Spleen (tissue), 11 donors: ENCODE measurements at regions not wholly inside any gene's neighbourhood (a gene's known extent, or its start where the extent isn't known, plus 50 kb on each side); places are given as distances from the start of the nearest gene placed in this dataset.

Experiments
- DNase-seq: peaks from one replicate; pipeline ENCODE4 v3.0.0-alpha.2; 2020
- H3K27ac ChIP-seq, 8 donors: fragments of 200-600 bp; sonication (generic) in 7 of 8; 1 replicate in 4 of 8; 2 replicates in 4 of 8; pipeline versions ENCODE4 v1.5.0 to v1.8.0; 2016 to 2021; ENCODE audit warnings: inconsistent platforms in 4 of 8, mild to moderate bottlenecking in 4 of 8, moderate library complexity in 1 of 8
- H3K27me3 ChIP-seq, 7 donors: fragments of 200-600 bp; sonication (generic) in 6 of 7; replicated peaks in 1 of 7; 1 replicate in 4 of 7; 2 replicates in 3 of 7; pipeline versions ENCODE4 v1.5.0 to v1.8.0; 2016 to 2021; ENCODE audit warnings: inconsistent platforms in 3 of 7, mild to moderate bottlenecking in 1 of 7
- H3K36me3 ChIP-seq, 6 donors: fragments of 200-600 bp; sonication (generic) in 5 of 6; 1 replicate in 4 of 6; 2 replicates in 2 of 6; pipeline versions ENCODE4 v1.5.0 to v1.8.0; 2016 to 2021; ENCODE audit warnings: inconsistent platforms in 2 of 6
- H3K4me1 ChIP-seq, 6 donors: fragments of 200-600 bp; sonication (generic) in 5 of 6; 1 replicate in 3 of 6; 2 replicates in 3 of 6; pipeline versions ENCODE4 v1.5.0 to v1.8.0; 2016 to 2021; ENCODE audit warnings: inconsistent platforms in 3 of 6
- H3K4me3 ChIP-seq, 8 donors: fragments of 200-600 bp; sonication (generic) in 7 of 8; 1 replicate in 4 of 8; 2 replicates in 4 of 8; pipeline versions ENCODE4 v1.5.0 to v1.8.0; 2016 to 2021; ENCODE audit warnings: inconsistent platforms in 4 of 8, mild to moderate bottlenecking in 4 of 8, moderate library complexity in 2 of 8
- H3K9me3 ChIP-seq, 8 donors: fragments of 200-600 bp; sonication (generic) in 7 of 8; 1 replicate in 4 of 8; 2 replicates in 4 of 8; pipeline versions ENCODE4 v1.5.0 to v1.8.0; 2016 to 2021; ENCODE audit warnings: inconsistent platforms in 4 of 8
- CTCF ChIP-seq, 11 experiments: fragments of 200-600 bp in 7 of 11; fragments of 450-650 bp in 4 of 11; sonication (generic) in 4 of 11; IDR thresholded peaks in 8 of 11; conservative IDR thresholded peaks in 3 of 11; 1 replicate in 7 of 11; 2 replicates in 4 of 11; pipeline versions ENCODE4 v1.4.0 to v1.8.0; 2016 to 2021; ENCODE audit warnings: antibody characterized with exemption in 11 of 11, inconsistent platforms in 4 of 11, mild to moderate bottlenecking in 1 of 11
- POLR2A ChIP-seq, 3 donors: fragments of 450-650 bp; IDR thresholded peaks; one replicate each; pipeline ENCODE4 v1.5.1; 2017; ENCODE audit warnings: antibody characterized with exemption in 3 of 3, mild to moderate bottlenecking in 1 of 3
- POLR2AphosphoS5 ChIP-seq, 3 donors: sonication (generic); formaldehyde crosslinking; IDR thresholded peaks; one replicate each; pipeline ENCODE4 v1.5.1; 2017; ENCODE audit warnings: antibody characterized with exemption in 3 of 3
- WGBS, 5 donors: extraction: QIAGEN DNeasy Blood & Tissue Kit in 3 of 5; methylation state at CpG; one replicate each; pipeline versions ENCODE4 v1.1.5 to v1.1.7; 2013 to 2018; 5-methylcytosine and 5-hydroxymethylcytosine counted together
- intact Hi-C: fragments of 100-400 bp; cut with DNase I; formaldehyde crosslinking; loops from one replicate; pipeline ENCODE4 v1.15.0; 2023; ENCODE audit warnings: low total_unique reads
- donor health status: healthy with polysubstance abuse.
- donor health status: DM: no; HTN: no; CAD: no; lungs with moderate emphysema.
- donor health status: DM: no; HTN: no; CAD: no.
- donor health status: Bipolar disorder and iron deficiency.
- donor health status: healthy.
- donor health status: DM: no; HTN: no; CAD: no.
- donor health status: DM: yes; HTN: yes; CAD: no.

DNA sequence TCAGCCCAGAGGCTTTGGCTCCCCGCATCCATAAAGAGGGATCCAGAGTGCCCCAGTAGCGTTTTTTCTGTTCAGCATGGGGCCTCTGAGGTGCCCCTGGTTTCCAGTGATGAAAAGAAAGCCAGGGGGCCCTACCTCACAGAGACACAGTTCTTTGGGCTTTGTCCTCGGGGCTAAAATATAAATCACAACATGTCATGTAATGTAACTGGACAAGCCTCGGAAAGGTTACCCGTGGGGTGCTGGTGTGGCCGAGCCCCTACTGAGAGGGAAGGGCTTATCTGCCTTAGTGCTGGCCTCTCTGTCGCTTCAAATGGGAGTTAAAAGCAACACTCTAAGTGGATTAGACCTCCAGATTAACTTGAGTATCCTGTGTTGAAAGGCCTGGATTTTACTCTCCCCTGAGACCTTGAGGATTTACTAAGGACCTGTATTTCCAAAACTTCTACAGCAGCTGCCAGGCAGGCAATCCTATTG is 251.6 kb upstream of the APCDD1 start:
- intact Hi-C loops = no loop called here
- Histone ChIP-seq H3K27me3 (peaks cover 0 to 4% (median 0%) of the 10 kb centered on the region in 7 donors), H3K4me1 (no peaks in the 10 kb centered on the region), H3K9me3 (no peaks in the 10 kb centered on the region), H3K36me3 (no peaks in the 10 kb centered on the region), H3K27ac (no peak overlapping the region), H3K4me3 (no peak overlapping the region)
- no peak for DNase-seq
- TF ChIP-seq CTCF (IDR thresholded peaks at IDR 0.05 in 8 of 11, conservative IDR thresholded peaks at IDR 0.05 in 3 of 11) = no peak
- no peak for TF ChIP-seq POLR2AphosphoS5 (IDR thresholded peaks at IDR 0.05)
- no peak for TF ChIP-seq POLR2A (IDR thresholded peaks at IDR 0.05)
- WGBS, 5 donors = 72 to 81% (median 74%) methylated on average over 7 of the region's 7 CpGs

DNA sequence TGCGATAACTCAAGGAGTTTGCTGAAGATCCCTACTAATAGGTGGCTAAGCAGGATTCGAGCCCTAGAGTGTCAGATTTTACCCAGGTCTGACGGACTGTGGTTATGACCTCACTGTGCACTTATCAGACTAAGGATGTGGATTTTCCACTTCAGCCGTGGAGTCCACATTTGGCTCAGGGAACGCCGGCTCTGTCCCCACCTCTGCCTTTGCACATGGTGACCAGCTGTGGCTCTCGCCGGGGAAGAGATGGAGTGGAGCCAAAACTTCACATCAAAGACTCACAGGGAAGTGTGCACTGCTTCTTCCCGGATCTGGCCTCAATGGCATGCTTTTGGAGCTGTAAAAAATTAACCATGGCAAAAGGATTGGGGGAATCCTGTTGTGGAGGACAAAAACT is 249.3 kb upstream of the APCDD1 start:
- TF ChIP-seq POLR2AphosphoS5 (IDR thresholded peaks at IDR 0.05) (no peak), CTCF (IDR thresholded peaks at IDR 0.05 in 8 of 11, conservative IDR thresholded peaks at IDR 0.05 in 3 of 11) (no peak), POLR2A (IDR thresholded peaks at IDR 0.05) (no peak)
- Histone ChIP-seq H3K27ac (no peak overlapping the region), H3K36me3 (no peaks in the 10 kb centered on the region), H3K27me3 (peaks cover 0 to 4% (median 0%) of the 10 kb centered on the region in 7 donors), H3K9me3 (no peaks in the 10 kb centered on the region), H3K4me3 (no peak overlapping the region), H3K4me1 (no peaks in the 10 kb centered on the region)
- WGBS, 5 donors = 75 to 85% (median 79%) methylated on average over 6 to 9 of the region's 9 CpGs
- no peak for DNase-seq
- intact Hi-C loops = no loop called here

GRCh38 chr18:10207682-10208345 is 246.6 kb upstream of the APCDD1 start:
- H3K27me3 ChIP-seq = peaks cover 0 to 4% (median 0%) of the 10 kb centered on the region in 7 donors

More at GRCh38 chr18:10207682-10208345, 246.6 kb upstream of the APCDD1 start:
- WGBS, 5 donors = 59 to 84% (median 63%) methylated on average over 3 of the region's 3 CpGs
- H3K4me1 ChIP-seq = peaks cover 0 to under 1% (median 0%) of the 10 kb centered on the region in 6 donors
- no peaks in the 10 kb centered on the region for H3K9me3 ChIP-seq
- intact Hi-C loops = no loop called here
- TF ChIP-seq POLR2AphosphoS5 (IDR thresholded peaks at IDR 0.05) (no peak), POLR2A (IDR thresholded peaks at IDR 0.05) (no peak), CTCF (IDR thresholded peaks at IDR 0.05 in 8 of 11, conservative IDR thresholded peaks at IDR 0.05 in 3 of 11) (no peak)
- H3K27ac ChIP-seq = no peak overlapping the region
- H3K4me3 ChIP-seq = no peak overlapping the region
- H3K36me3 ChIP-seq = no peaks in the 10 kb centered on the region
- DNase-seq = no peak
